ENCODE measurements at regions not wholly inside any gene's neighbourhood (a gene's known extent, or its start where the extent isn't known, plus 50 kb on each side); places are given as distances from the start of the nearest gene placed in this dataset.

- no peak for TF ChIP-seq EZH2 (IDR thresholded peaks at IDR 0.05; ENCODE audit: borderline replicate concordance, low read length)
- no peak for TF ChIP-seq CTCF (IDR thresholded peaks at IDR 0.05; ENCODE audit: low read length)
These were observed 664.7 kb downstream of the MECOM start for GRCh38 chr3:168998792-168999191.
